T-cell (primary cell): ENCODE measurements at regions not wholly inside any gene's neighbourhood (a gene's known extent, or its start where the extent isn't known, plus 50 kb on each side); places are given as distances from the start of the nearest gene placed in this dataset.

ENCODE experiments used
- ATAC-seq, 4 experiments: fragments of 200-7000 bp in 3 of 4; fragments of 150-1000 bp in 1 of 4; cut with Tn5 transposase; replicated peaks in 1 of 4; 1 replicate in 3 of 4; 2 replicates in 1 of 4; pipeline ENCODE4 v1.10.0; 2021; ENCODE audit warnings: moderate library complexity in 3 of 4, mild to moderate bottlenecking in 2 of 4, moderate number of reproducible peaks in 1 of 4
- CTCF ChIA-PET, 2 donors: fragments of 300-600 bp; sonication (Branson Sonifier 250); formaldehyde crosslinking; loops; one replicate each; lab custom pipeline; 2022; ENCODE audit warnings: antibody characterized with exemption in 2 of 2; lab: Charles Lee
- POLR2A ChIA-PET, 2 donors: fragments of 300-600 bp; sonication (Branson Sonifier 250); formaldehyde crosslinking; loops; one replicate each; lab custom pipeline; 2022; ENCODE audit warnings: antibody characterized with exemption in 2 of 2; lab: Charles Lee
- DNase-seq, 35 experiments: peaks; one replicate each; pipeline versions ENCODE4 v3.0.0 to v3.0.0-alpha.2; 2013 to 2023
- H3K27ac ChIP-seq: one replicate; pipeline ENCODE4 v1.5.1; 2013; ENCODE audit warnings: low read length
- H3K27me3 ChIP-seq, 2 experiments: replicated peaks in 1 of 2; 1 replicate in 1 of 2; 2 replicates in 1 of 2; pipeline versions ENCODE4 v1.6.1 to v1.7.0; 2013; ENCODE audit warnings: low read length in 1 of 2, mixed read lengths in 1 of 2; ENCODE audit not compliant: control insufficient read depth in 2 of 2, insufficient read depth in 2 of 2; ENCODE audit errors: extremely low read depth in 1 of 2
- H3K36me3 ChIP-seq, 2 donors: 1 replicate in 1 of 2; 2 replicates in 1 of 2; pipeline versions ENCODE4 v1.6.1 to v1.7.0; 2013; ENCODE audit warnings: low read length in 1 of 2; ENCODE audit not compliant: control insufficient read depth in 2 of 2, insufficient read depth in 1 of 2; ENCODE audit errors: extremely low read depth in 1 of 2
- H3K4me1 ChIP-seq, 2 experiments: 1 replicate in 1 of 2; 2 replicates in 1 of 2; pipeline versions ENCODE4 v1.6.1 to v1.7.0; 2013; ENCODE audit warnings: low read length in 2 of 2, mixed read lengths in 1 of 2; ENCODE audit not compliant: insufficient read depth in 2 of 2, control insufficient read depth in 1 of 2; ENCODE audit errors: extremely low read depth in 1 of 2
- H3K4me3 ChIP-seq, 2 donors: 1 replicate in 1 of 2; 2 replicates in 1 of 2; pipeline versions ENCODE4 v1.5.1 to v1.7.0; 2013; ENCODE audit warnings: mild to moderate bottlenecking in 2 of 2, low read length in 1 of 2, moderate library complexity in 1 of 2; ENCODE audit not compliant: control insufficient read depth in 1 of 2; ENCODE audit errors: extremely low read depth in 1 of 2
- H3K9me3 ChIP-seq: 2 replicates; pipeline ENCODE4 v1.7.0; 2013
- H3K27ac Mint-ChIP-seq, 2 donors: one replicate each; pipeline ENCODE4 v1.8.0; 2020 to 2021; ENCODE audit warnings: mild to moderate bottlenecking in 2 of 2, mixed read lengths in 2 of 2
- H3K27me3 Mint-ChIP-seq, 2 donors: one replicate each; pipeline ENCODE4 v1.8.0; 2021 to 2022; ENCODE audit warnings: mixed read lengths in 2 of 2
- H3K36me3 Mint-ChIP-seq: one replicate; pipeline ENCODE4 v1.8.0; 2021; ENCODE audit warnings: mixed read lengths
- H3K4me1 Mint-ChIP-seq, 3 donors: one replicate each; pipeline ENCODE4 v1.8.0; 2020 to 2022; ENCODE audit warnings: mixed read lengths in 3 of 3, mild to moderate bottlenecking in 1 of 3
- H3K4me3 Mint-ChIP-seq, 3 donors: one replicate each; pipeline ENCODE4 v1.8.0; 2020 to 2022; ENCODE audit warnings: mild to moderate bottlenecking in 3 of 3, mixed read lengths in 3 of 3, moderate library complexity in 3 of 3
- H3K9me3 Mint-ChIP-seq, 3 donors: one replicate each; pipeline ENCODE4 v1.8.0; 2020 to 2022; ENCODE audit warnings: mixed read lengths in 3 of 3
- WGBS: methylation state at CpG from one replicate; pipeline ENCODE4 v1.1.5; 2013; ENCODE audit warnings: missing lambda C conversion rate; ENCODE audit not compliant: insufficient coverage; 5-methylcytosine and 5-hydroxymethylcytosine counted together

DNA sequence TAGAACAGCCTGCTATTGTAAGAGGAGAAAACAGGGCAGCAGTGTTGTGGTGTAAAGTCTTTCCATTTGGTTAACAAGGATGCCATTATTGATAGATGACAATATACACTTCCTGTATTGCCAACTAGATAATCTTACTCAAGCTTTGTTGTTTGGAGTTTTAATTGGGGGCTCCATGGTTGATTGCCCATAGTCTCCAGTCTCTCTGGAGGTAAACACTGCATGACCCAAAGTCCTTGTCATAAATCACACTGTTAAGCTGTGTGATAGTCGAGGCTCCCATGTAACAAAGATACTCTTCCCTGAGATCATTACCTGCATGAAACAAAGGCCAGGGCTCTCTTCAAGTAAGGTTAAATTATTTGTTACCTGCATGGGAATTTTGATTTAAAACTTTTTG lies 394.6 kb downstream of the C4orf33 start:
- Histone ChIP-seq H3K4me3 (no peak overlapping the region), H3K27ac (no peak overlapping the region), H3K4me1 (no peaks in the 10 kb centered on the region), H3K36me3 (no peaks in the 10 kb centered on the region), H3K27me3 (no peaks in the 10 kb centered on the region), H3K9me3 (no peaks in the 10 kb centered on the region)
- H3K36me3 Mint-ChIP-seq, result no peaks in the 10 kb centered on the region
- no peak overlapping the region for H3K27ac Mint-ChIP-seq
- H3K4me1 Mint-ChIP-seq, result no peaks in the 10 kb centered on the region
- no peak for DNase-seq
- no peak for ATAC-seq
- peaks cover 0 to 6% (median 2%) of the 10 kb centered on the region in 3 donors for H3K9me3 Mint-ChIP-seq
- H3K27me3 Mint-ChIP-seq, result no peaks in the 10 kb centered on the region
- POLR2A ChIA-PET, result no interaction called here
- no peak overlapping the region for H3K4me3 Mint-ChIP-seq
- CTCF ChIA-PET, result no interaction called here
- no CpG with 5 or more reads among the region's 1 CpG for WGBS

- Mint-ChIP-seq H3K4me3 (no peak overlapping the region), H3K27me3 (no peaks in the 10 kb centered on the region), H3K27ac (no peak overlapping the region), H3K4me1 (no peaks in the 10 kb centered on the region), H3K36me3 (no peaks in the 10 kb centered on the region), H3K9me3 (peaks cover 0 to 9% (median 0%) of the 10 kb centered on the region in 3 donors)
- Histone ChIP-seq H3K4me3 (no peak overlapping the region), H3K27me3 (no peaks in the 10 kb centered on the region), H3K9me3 (no peaks in the 10 kb centered on the region), H3K27ac (no peak overlapping the region), H3K4me1 (no peaks in the 10 kb centered on the region), H3K36me3 (no peaks in the 10 kb centered on the region)
- DNase-seq (no peak), ATAC-seq (no peak)
- CTCF ChIA-PET, result no interaction called here
- WGBS, result no CpG with 5 or more reads among the region's 1 CpG
- POLR2A ChIA-PET, result no interaction called here
Measured at GRCh38 chr4:129498626-129499025, 402.7 kb downstream of the C4orf33 start.

DNA sequence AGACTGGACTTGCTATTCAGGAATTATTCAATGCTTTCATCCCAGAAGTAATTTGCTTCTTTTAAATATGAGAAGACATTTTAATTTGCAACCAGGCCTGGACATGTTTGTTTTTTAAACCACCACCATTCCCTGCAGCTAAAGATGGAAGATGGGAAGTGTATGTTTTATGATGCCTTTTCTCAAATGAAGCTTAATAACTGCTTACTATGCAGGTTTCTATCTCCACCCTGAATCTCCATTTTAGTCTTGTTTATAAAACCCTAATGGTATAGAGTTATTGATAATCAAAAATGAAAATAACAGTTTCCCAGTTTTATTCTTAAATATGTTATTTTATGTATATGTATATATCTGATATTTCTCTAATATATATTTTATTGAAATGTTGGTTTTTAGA lies 418.9 kb downstream of the C4orf33 start:
- no peaks in the 10 kb centered on the region for H3K27me3 Mint-ChIP-seq
- H3K36me3 ChIP-seq, result no peaks in the 10 kb centered on the region
- no peaks in the 10 kb centered on the region for H3K4me1 Mint-ChIP-seq
- H3K4me3 Mint-ChIP-seq, result no peak overlapping the region
- DNase-seq (no peak), ATAC-seq (no peak)
- no peaks in the 10 kb centered on the region for H3K9me3 ChIP-seq
- no peak overlapping the region for H3K27ac Mint-ChIP-seq
- H3K9me3 Mint-ChIP-seq, result no peaks in the 10 kb centered on the region
- CTCF ChIA-PET, result no interaction called here
- no peak overlapping the region for H3K27ac ChIP-seq
- no peaks in the 10 kb centered on the region for H3K4me1 ChIP-seq
- no peaks in the 10 kb centered on the region for H3K27me3 ChIP-seq
- H3K36me3 Mint-ChIP-seq, result no peaks in the 10 kb centered on the region
- H3K4me3 ChIP-seq, result no peak overlapping the region
- POLR2A ChIA-PET, result no interaction called here

DNA sequence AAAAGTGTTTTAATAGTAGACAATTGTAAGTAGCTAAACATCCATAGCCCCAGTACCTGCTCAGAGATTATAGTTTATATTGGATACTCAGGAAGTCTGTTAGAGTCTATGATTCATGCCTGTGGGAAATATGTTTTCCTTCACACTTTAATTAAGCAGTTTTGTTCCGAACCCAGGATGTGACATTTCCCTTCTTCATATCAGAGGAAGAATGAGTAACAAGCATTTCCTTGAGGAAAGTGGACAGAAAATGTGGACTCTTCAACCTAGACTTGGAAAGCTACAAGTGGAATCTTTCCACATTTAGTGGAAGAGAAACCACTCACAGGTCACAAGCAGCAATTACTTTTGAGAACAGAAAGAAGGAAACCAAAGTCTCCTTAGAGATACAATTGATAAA lies 419.4 kb downstream of the C4orf33 start:
- no peaks in the 10 kb centered on the region for H3K36me3 ChIP-seq
- H3K9me3 Mint-ChIP-seq, result peaks cover 0 to 3% (median 0%) of the 10 kb centered on the region in 3 donors
- H3K4me3 ChIP-seq, result no peak overlapping the region
- POLR2A ChIA-PET, result no interaction called here
- no peaks in the 10 kb centered on the region for H3K4me1 ChIP-seq
- H3K27ac Mint-ChIP-seq, result no peak overlapping the region
- H3K27me3 ChIP-seq, result no peaks in the 10 kb centered on the region
- ATAC-seq (no peak), DNase-seq (no peak)
- H3K9me3 ChIP-seq, result no peaks in the 10 kb centered on the region
- no CpG with 5 or more reads among the region's 1 CpG for WGBS
- H3K4me3 Mint-ChIP-seq, result no peak overlapping the region
- H3K4me1 Mint-ChIP-seq, result no peaks in the 10 kb centered on the region
- CTCF ChIA-PET, result no interaction called here
- no peak overlapping the region for H3K27ac ChIP-seq
- no peaks in the 10 kb centered on the region for H3K36me3 Mint-ChIP-seq
- H3K27me3 Mint-ChIP-seq, result no peaks in the 10 kb centered on the region

DNA sequence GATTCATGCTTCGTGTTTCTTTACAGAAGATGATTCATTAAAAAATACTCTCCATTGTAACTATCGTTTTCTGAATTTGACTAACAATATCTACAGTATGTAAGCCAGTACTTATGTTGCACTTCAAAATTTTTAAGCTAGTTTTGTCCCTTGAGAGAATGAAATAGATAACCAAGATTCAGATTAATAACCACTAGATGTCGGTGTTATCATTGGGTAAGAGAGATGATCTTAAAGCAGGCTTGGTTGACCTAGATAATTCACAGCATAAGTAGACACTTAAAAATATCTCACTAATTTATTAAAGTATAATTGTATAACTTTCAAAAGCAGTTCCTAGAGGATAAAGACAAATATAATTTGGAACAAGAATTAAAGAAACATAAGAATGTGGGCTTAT lies 430.9 kb downstream of the C4orf33 start:
- H3K27me3 ChIP-seq, result no peaks in the 10 kb centered on the region
- Mint-ChIP-seq H3K27me3 (no peaks in the 10 kb centered on the region), H3K27ac (no peak overlapping the region), H3K4me1 (no peaks in the 10 kb centered on the region), H3K4me3 (no peak overlapping the region), H3K36me3 (no peaks in the 10 kb centered on the region), H3K9me3 (peaks cover 0 to 8% (median 6%) of the 10 kb centered on the region in 3 donors)
- ATAC-seq, result no peak
- H3K4me3 ChIP-seq, result no peak overlapping the region
- no peaks in the 10 kb centered on the region for H3K36me3 ChIP-seq
- no peak for DNase-seq
- H3K27ac ChIP-seq, result no peak overlapping the region
- no peaks in the 10 kb centered on the region for H3K9me3 ChIP-seq
- POLR2A ChIA-PET, result no interaction called here
- no peaks in the 10 kb centered on the region for H3K4me1 ChIP-seq
- CTCF ChIA-PET, result no interaction called here
- WGBS, result 80% methylated on average over 1 of the region's 3 CpGs

- H3K27me3 Mint-ChIP-seq, result no peaks in the 10 kb centered on the region
- CTCF ChIA-PET, result no interaction called here
- Histone ChIP-seq H3K9me3 (no peaks in the 10 kb centered on the region), H3K27me3 (no peaks in the 10 kb centered on the region), H3K36me3 (no peaks in the 10 kb centered on the region), H3K4me3 (no peak overlapping the region), H3K4me1 (peaks cover 0 to 6% of the 10 kb centered on the region in 2 experiments), H3K27ac (no peak overlapping the region)
- no peak for DNase-seq
- H3K4me3 Mint-ChIP-seq, result no peak overlapping the region
- H3K4me1 Mint-ChIP-seq, result no peaks in the 10 kb centered on the region
- no peak overlapping the region for H3K27ac Mint-ChIP-seq
- H3K36me3 Mint-ChIP-seq, result no peaks in the 10 kb centered on the region
- POLR2A ChIA-PET, result no interaction called here
- peaks cover 0 to 8% (median 6%) of the 10 kb centered on the region in 3 donors for H3K9me3 Mint-ChIP-seq
- ATAC-seq, result no peak
- no CpG with 5 or more reads among the region's 5 CpGs for WGBS
Measured at GRCh38 chr4:129531253-129531652, 435.3 kb downstream of the C4orf33 start.

GRCh38 chr4:129532573-129532972 lies 436.6 kb downstream of the C4orf33 start:
- Histone ChIP-seq H3K4me1 (peaks cover 0 to 6% of the 10 kb centered on the region in 2 experiments), H3K9me3 (no peaks in the 10 kb centered on the region), H3K36me3 (no peaks in the 10 kb centered on the region), H3K27ac (no peak overlapping the region), H3K4me3 (no peak overlapping the region), H3K27me3 (no peaks in the 10 kb centered on the region)
- Mint-ChIP-seq H3K27me3 (no peaks in the 10 kb centered on the region), H3K36me3 (no peaks in the 10 kb centered on the region), H3K27ac (no peak overlapping the region), H3K9me3 (peaks cover 0 to 8% (median 8%) of the 10 kb centered on the region in 3 donors), H3K4me3 (no peak overlapping the region), H3K4me1 (no peaks in the 10 kb centered on the region)
- no CpG with 5 or more reads among the region's 1 CpG for WGBS
- POLR2A ChIA-PET, result no interaction called here
- ATAC-seq (no peak), DNase-seq (no peak)
- CTCF ChIA-PET, result no interaction called here
